Immature natural killer cell (primary cell): ENCODE measurements at regions not wholly inside any gene's neighbourhood (a gene's known extent, or its start where the extent isn't known, plus 50 kb on each side); places are given as distances from the start of the nearest gene placed in this dataset.

Experiments
- DNase-seq, 3 donors: peaks; one replicate each; pipeline ENCODE4 v3.0.0; 2022; ENCODE audit warnings: mixed read lengths in 1 of 3
- H3K27ac Mint-ChIP-seq, 6 donors: one replicate each; pipeline ENCODE4 v1.8.0; 2020; ENCODE audit warnings: mixed read lengths in 6 of 6, mild to moderate bottlenecking in 5 of 6, inconsistent platforms in 4 of 6, moderate library complexity in 3 of 6
- H3K27me3 Mint-ChIP-seq, 3 donors: one replicate each; pipeline ENCODE4 v1.8.0; 2020 to 2021; ENCODE audit warnings: low read depth in 3 of 3, mild to moderate bottlenecking in 3 of 3, mixed read lengths in 3 of 3, moderate library complexity in 3 of 3, inconsistent platforms in 1 of 3
- H3K36me3 Mint-ChIP-seq, 3 donors: one replicate each; pipeline ENCODE4 v1.8.0; 2020; ENCODE audit warnings: mixed read lengths in 3 of 3, inconsistent platforms in 2 of 3, mild to moderate bottlenecking in 2 of 3
- H3K4me1 Mint-ChIP-seq, 2 donors: one replicate each; pipeline ENCODE4 v1.8.0; 2020; ENCODE audit warnings: inconsistent platforms in 2 of 2, mild to moderate bottlenecking in 2 of 2, mixed read lengths in 2 of 2, moderate library complexity in 1 of 2
- H3K4me3 Mint-ChIP-seq, 5 donors: one replicate each; pipeline ENCODE4 v1.8.0; 2020; ENCODE audit warnings: mild to moderate bottlenecking in 5 of 5, mixed read lengths in 5 of 5, inconsistent platforms in 3 of 5, moderate library complexity in 3 of 5
- H3K9me3 Mint-ChIP-seq, 6 donors: one replicate each; pipeline ENCODE4 v1.8.0; 2020; ENCODE audit warnings: mild to moderate bottlenecking in 6 of 6, mixed read lengths in 6 of 6, inconsistent platforms in 4 of 6, moderate library complexity in 3 of 6

DNA sequence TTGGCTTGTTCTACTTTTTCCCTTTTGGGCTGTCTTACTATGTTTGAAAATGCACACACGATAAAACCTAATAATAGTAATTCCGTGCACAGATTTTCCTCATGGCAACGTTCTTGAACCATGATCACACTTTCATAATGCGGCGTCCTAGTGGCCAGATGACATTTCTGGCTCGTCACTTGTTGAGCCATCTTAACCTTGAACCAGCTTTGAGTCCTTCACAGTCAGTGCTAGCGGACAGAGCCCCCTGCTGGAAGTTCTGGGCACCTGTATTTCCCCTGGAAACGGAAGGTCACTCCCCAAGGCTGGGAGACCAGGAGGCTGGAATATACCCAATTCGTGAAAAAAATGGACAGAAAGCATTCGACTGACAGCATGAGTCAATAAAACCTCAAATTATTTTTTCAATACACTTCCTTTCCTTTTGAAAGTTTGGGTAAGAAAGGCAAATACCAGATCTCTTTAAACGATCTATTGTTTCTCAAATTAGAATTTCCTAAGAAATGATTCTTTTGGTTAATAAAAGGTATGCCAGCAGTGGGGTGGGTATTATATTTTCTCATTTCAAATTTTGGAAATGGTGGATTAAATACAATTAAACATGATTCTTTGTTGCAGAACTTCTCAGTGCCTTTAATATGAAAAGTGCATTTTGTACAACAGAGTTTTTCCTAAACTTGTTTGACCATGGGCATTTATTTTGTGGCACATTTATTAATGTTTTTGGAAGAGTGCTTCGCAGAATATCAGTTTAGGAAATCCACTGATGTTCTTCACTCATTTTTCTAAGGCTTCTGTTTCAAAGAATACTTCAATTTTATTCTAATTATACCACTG is 542.3 kb downstream of the QKI start:
- Mint-ChIP-seq H3K27ac (no peak overlapping the region), H3K36me3 (no peaks in the 10 kb centered on the region)

DNA sequence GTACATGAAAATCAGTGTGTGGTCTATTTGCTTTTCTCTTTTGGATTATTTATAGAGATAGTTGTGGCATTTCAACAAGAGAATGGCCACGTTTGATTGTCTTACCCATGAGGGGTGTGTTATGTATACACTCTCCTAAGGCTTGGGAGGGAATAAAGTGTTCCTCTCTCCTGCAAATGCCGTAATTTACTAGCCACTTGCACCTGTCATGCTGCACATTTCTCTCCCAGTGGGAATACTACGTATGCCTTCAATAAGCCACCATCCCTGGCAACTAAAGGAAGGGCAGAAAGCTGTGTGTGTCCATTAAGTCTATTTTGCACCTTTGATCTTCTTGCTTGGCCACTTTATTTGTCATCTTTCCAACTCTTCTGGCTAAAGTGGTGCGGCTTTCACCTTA is 541.2 kb downstream of the QKI start:
- Mint-ChIP-seq H3K4me3 (no peak overlapping the region), H3K27ac (no peak overlapping the region)

More for the DNA sequence above, 542.3 kb downstream of the QKI start:
- DNase-seq, result peak; percentile 65 to 70 (median 68)
- no peaks in the 10 kb centered on the region for H3K9me3 Mint-ChIP-seq
- H3K4me1 Mint-ChIP-seq, result peaks cover 5 to 23% of the 10 kb centered on the region in 2 donors
- H3K27me3 Mint-ChIP-seq, result peaks cover 0 to 18% (median 6%) of the 10 kb centered on the region in 3 donors
- peak overlapping the region in 3 of 5 donors; percentile 6 to 64 (median 44) for H3K4me3 Mint-ChIP-seq

DNA sequence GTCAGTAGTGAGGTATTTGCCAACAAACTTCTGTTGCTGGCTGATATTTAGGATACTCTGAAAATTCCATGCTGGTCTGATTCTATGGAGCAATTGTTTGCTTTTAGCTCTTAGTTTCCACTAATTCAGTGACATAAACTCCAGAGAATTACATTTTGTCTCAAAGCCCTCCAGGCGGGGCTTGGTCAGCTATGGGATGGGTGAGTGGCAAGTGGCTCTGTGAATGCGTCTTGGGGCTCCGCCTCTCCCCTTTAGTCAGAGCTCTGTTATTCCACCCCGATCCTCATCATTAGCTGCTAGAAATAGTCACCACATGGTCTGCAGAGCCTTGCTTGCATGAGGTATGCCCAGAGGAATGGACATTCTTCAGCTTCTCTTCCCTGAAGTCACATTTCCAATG is 540.6 kb downstream of the QKI start:
- Mint-ChIP-seq H3K4me1 (peaks cover 5 to 23% of the 10 kb centered on the region in 2 donors), H3K9me3 (no peaks in the 10 kb centered on the region), H3K4me3 (no peak overlapping the region), H3K27me3 (peaks cover 3 to 15% (median 8%) of the 10 kb centered on the region in 3 donors), H3K36me3 (no peaks in the 10 kb centered on the region), H3K27ac (no peak overlapping the region)
- DNase-seq, result no peak

More for the DNA sequence above, 541.2 kb downstream of the QKI start:
- Mint-ChIP-seq H3K27me3 (peaks cover 3 to 17% (median 8%) of the 10 kb centered on the region in 3 donors), H3K4me1 (peaks cover 5 to 23% of the 10 kb centered on the region in 2 donors), H3K36me3 (no peaks in the 10 kb centered on the region), H3K9me3 (no peaks in the 10 kb centered on the region)
- no peak for DNase-seq

DNA sequence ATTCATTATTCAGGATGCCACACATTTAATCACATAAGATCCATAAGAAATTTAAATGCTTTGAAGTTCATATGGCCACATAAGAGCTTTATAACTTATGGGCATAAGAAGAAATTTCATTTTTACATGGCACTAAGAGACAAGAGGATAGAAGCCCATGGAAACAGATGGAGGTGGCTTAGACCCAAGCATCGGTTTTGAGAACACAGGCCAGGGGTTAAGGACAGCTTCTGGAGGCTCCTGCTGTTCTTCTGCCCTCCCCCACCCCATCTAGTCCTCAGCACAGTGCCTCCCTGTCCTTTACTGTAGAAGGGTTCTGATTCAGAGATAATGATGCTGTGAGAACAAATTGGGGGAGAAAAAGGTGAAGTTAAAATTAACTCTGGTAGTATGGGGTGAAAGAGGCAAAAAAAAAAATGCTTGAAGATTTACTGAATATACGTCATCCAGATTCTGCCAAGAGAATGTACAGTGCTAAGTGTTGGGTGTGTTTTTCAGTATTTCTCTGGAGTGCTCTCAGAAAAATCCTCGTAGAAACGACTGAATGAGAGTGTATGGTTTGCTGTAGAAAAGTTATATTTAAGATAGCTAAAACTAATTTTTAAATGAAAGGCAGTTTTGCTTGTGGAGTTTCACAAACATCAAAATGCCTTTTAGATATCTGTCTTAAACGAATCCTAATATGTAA is 539.7 kb downstream of the QKI start:
- peaks cover 3 to 16% (median 8%) of the 10 kb centered on the region in 3 donors for H3K27me3 Mint-ChIP-seq
- no peaks in the 10 kb centered on the region for H3K36me3 Mint-ChIP-seq
- no peak overlapping the region for H3K4me3 Mint-ChIP-seq
- no peaks in the 10 kb centered on the region for H3K9me3 Mint-ChIP-seq
- no peak for DNase-seq
- H3K27ac Mint-ChIP-seq, result no peak overlapping the region
- peaks cover 5 to 23% of the 10 kb centered on the region in 2 donors for H3K4me1 Mint-ChIP-seq

DNA sequence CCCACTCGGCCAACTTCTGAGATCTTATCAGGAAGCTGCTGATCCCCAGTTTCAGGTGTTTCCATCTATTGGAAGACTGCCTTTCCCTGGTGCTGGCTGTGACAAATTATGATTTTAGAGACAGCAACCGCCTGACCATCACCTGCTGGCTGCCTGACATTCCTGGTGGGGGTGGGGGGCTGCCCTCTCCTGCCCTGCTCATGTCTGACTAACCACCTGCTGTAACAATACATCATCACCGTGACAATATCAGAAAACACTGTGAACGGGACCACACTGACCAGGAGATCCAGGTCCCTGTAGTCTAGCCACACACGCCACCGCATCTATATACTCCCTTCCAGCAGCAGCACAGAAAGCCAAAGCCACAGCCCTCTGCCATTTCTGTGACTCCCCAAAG is 537.5 kb downstream of the QKI start:
- Mint-ChIP-seq H3K4me3 (peak overlapping the region in 1 of 5 donors; percentile 26), H3K36me3 (no peaks in the 10 kb centered on the region), H3K27me3 (peaks cover 3 to 14% (median 8%) of the 10 kb centered on the region in 3 donors), H3K27ac (no peak overlapping the region), H3K9me3 (no peaks in the 10 kb centered on the region), H3K4me1 (peaks cover 5 to 23% of the 10 kb centered on the region in 2 donors)
- no peak for DNase-seq

GRCh38 chr6:163951326-163951725 is 536.8 kb downstream of the QKI start:
- H3K4me1 Mint-ChIP-seq, result peaks cover 2 to 17% of the 10 kb centered on the region in 2 donors
- no peak for DNase-seq
- no peak overlapping the region for H3K27ac Mint-ChIP-seq
- H3K36me3 Mint-ChIP-seq, result no peaks in the 10 kb centered on the region
- peaks cover 3 to 14% (median 8%) of the 10 kb centered on the region in 3 donors for H3K27me3 Mint-ChIP-seq
- H3K9me3 Mint-ChIP-seq, result no peaks in the 10 kb centered on the region
- H3K4me3 Mint-ChIP-seq, result no peak overlapping the region

GRCh38 chr6:163950159-163950558 is 535.6 kb downstream of the QKI start:
- Mint-ChIP-seq H3K27ac (no peak overlapping the region), H3K4me1 (peaks cover 2 to 11% of the 10 kb centered on the region in 2 donors), H3K36me3 (no peaks in the 10 kb centered on the region), H3K9me3 (no peaks in the 10 kb centered on the region), H3K27me3 (peaks cover 3 to 12% (median 8%) of the 10 kb centered on the region in 3 donors), H3K4me3 (no peak overlapping the region)
- no peak for DNase-seq

- Mint-ChIP-seq H3K9me3 (no peaks in the 10 kb centered on the region), H3K27me3 (peaks cover 3 to 9% (median 8%) of the 10 kb centered on the region in 3 donors), H3K27ac (no peak overlapping the region), H3K4me1 (peaks cover 2 to 11% of the 10 kb centered on the region in 2 donors), H3K4me3 (no peak overlapping the region), H3K36me3 (no peaks in the 10 kb centered on the region)
- DNase-seq, result no peak
Observed at GRCh38 chr6:163949431-163949830, 534.9 kb downstream of the QKI start.

DNA sequence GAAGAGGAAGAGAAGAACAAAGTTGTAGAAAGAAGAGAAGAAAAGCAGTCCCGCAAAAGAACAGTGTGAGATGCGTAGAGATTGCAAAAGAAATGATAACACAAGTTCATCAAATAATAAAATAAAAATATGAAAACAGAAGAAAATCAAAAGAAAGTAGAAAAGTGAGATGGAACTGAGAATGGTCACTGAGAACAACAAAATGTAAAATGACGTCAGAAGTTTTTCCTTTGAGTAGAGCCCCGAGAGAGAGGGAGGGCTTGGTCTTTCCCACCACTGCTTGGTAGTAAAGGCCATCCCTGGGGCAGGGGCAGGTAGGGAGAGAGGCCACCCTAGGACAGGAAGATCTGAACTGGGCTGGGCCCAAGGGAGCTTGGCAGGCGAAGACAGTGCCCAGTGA is 533.7 kb downstream of the QKI start:
- H3K9me3 Mint-ChIP-seq, result no peaks in the 10 kb centered on the region
- no peak overlapping the region for H3K27ac Mint-ChIP-seq
- no peak for DNase-seq
- peaks cover 0 to 3% (median 0%) of the 10 kb centered on the region in 3 donors for H3K36me3 Mint-ChIP-seq
- H3K4me1 Mint-ChIP-seq, result peaks cover 3 to 8% of the 10 kb centered on the region in 2 donors
- peaks cover 7 to 13% (median 8%) of the 10 kb centered on the region in 3 donors for H3K27me3 Mint-ChIP-seq
- no peak overlapping the region for H3K4me3 Mint-ChIP-seq

- no peak overlapping the region for H3K4me3 Mint-ChIP-seq
- H3K36me3 Mint-ChIP-seq, result peaks cover 0 to 4% (median 0%) of the 10 kb centered on the region in 3 donors
- H3K9me3 Mint-ChIP-seq, result no peaks in the 10 kb centered on the region
- no peak for DNase-seq
- H3K27me3 Mint-ChIP-seq, result peaks cover 9 to 16% (median 10%) of the 10 kb centered on the region in 3 donors
- no peak overlapping the region for H3K27ac Mint-ChIP-seq
- peaks cover 0 to 2% of the 10 kb centered on the region in 2 donors for H3K4me1 Mint-ChIP-seq
Observed at GRCh38 chr6:163947276-163947675, 532.8 kb downstream of the QKI start.

GRCh38 chr6:163946437-163946836 is 531.9 kb downstream of the QKI start:
- no peak overlapping the region for H3K27ac Mint-ChIP-seq
- no peak overlapping the region for H3K4me3 Mint-ChIP-seq
- H3K4me1 Mint-ChIP-seq, result peaks cover 0 to 2% of the 10 kb centered on the region in 2 donors
- no peaks in the 10 kb centered on the region for H3K9me3 Mint-ChIP-seq
- H3K36me3 Mint-ChIP-seq, result peaks cover 0 to 4% (median 0%) of the 10 kb centered on the region in 3 donors
- H3K27me3 Mint-ChIP-seq, result peaks cover 10 to 14% (median 13%) of the 10 kb centered on the region in 3 donors
- no peak for DNase-seq

GRCh38 chr6:163945808-163946207 is 531.3 kb downstream of the QKI start:
- Mint-ChIP-seq H3K27me3 (peaks cover 10 to 14% (median 12%) of the 10 kb centered on the region in 3 donors), H3K9me3 (no peaks in the 10 kb centered on the region), H3K4me3 (no peak overlapping the region), H3K4me1 (peaks cover 0 to 2% of the 10 kb centered on the region in 2 donors), H3K27ac (no peak overlapping the region), H3K36me3 (peaks cover 0 to 4% (median 0%) of the 10 kb centered on the region in 3 donors)
- no peak for DNase-seq

- peaks cover 10 to 20% (median 18%) of the 10 kb centered on the region in 3 donors for H3K27me3 Mint-ChIP-seq
Observed at GRCh38 chr6:163944897-163945296, 530.4 kb downstream of the QKI start.

More at GRCh38 chr6:163944897-163945296, 530.4 kb downstream of the QKI start:
- no peak for DNase-seq
- Mint-ChIP-seq H3K9me3 (no peaks in the 10 kb centered on the region), H3K36me3 (peaks cover 0 to 9% (median 0%) of the 10 kb centered on the region in 3 donors), H3K4me1 (peaks cover 0 to 2% of the 10 kb centered on the region in 2 donors), H3K4me3 (no peak overlapping the region), H3K27ac (no peak overlapping the region)
